COR-L47 (cell line): ENCODE measurements at regions not wholly inside any gene's neighbourhood (a gene's known extent, or its start where the extent isn't known, plus 50 kb on each side); places are given as distances from the start of the nearest gene placed in this dataset.
"Not testable (repeated sequence)": the region's sequence is repeated elsewhere in the genome, so short reads cannot be mapped to it uniquely, and the experiment has no call there.

Source experiments
- DNase-seq: peaks from one replicate; lab custom pipeline; 2025; lab: John Stamatoyannopoulos, UW

- DNase-seq, result no peak
Measured at GRCh38 chr11:89545691-89546090, 54.5 kb upstream of the NOX4 start.

- DNase-seq, result not testable (repeated sequence)
Measured at GRCh38 chr11:89555781-89556180, 64.6 kb upstream of the NOX4 start.

- DNase-seq, result peak; percentile 69
Measured at GRCh38 chr11:89556731-89557707, 65.8 kb upstream of the NOX4 start.

GRCh38 chr11:89560598-89560997, 69.4 kb upstream of the NOX4 start:
- DNase-seq, result not testable (repeated sequence)

GRCh38 chr11:89562731-89563130, 71.6 kb upstream of the NOX4 start:
- not testable (repeated sequence) for DNase-seq

GRCh38 chr11:89566972-89567371, 75.8 kb upstream of the NOX4 start:
- DNase-seq, result no peak

- not testable (repeated sequence) for DNase-seq
Measured at GRCh38 chr11:89569387-89569786, 78.2 kb upstream of the NOX4 start.

- DNase-seq, result not testable (repeated sequence)
Measured at GRCh38 chr11:89571706-89572105, 80.5 kb upstream of the NOX4 start.

- DNase-seq, result not testable (repeated sequence)
Measured at GRCh38 chr11:89575846-89576245, 84.7 kb upstream of the NOX4 start.

- DNase-seq, result not testable (repeated sequence)
Measured at GRCh38 chr11:89577428-89577827, 86.3 kb upstream of the NOX4 start.

GRCh38 chr11:89583580-89583979, 92.4 kb upstream of the NOX4 start:
- DNase-seq, result no peak

- not testable (repeated sequence) for DNase-seq
Measured at GRCh38 chr11:89585046-89585445, 93.9 kb upstream of the NOX4 start.

GRCh38 chr11:89585471-89585870, 94.3 kb upstream of the NOX4 start:
- not testable (repeated sequence) for DNase-seq

- DNase-seq, result not testable (repeated sequence)
Measured at GRCh38 chr11:89589413-89589812, 98.2 kb upstream of the NOX4 start.

GRCh38 chr11:89590008-89590632, 98.9 kb upstream of the NOX4 start:
- not testable (repeated sequence) for DNase-seq

- not testable (repeated sequence) for DNase-seq
Measured at GRCh38 chr11:89601263-89601662, 108.8 kb upstream of the TRIM77 start.

GRCh38 chr11:89604281-89604680, 105.8 kb upstream of the TRIM77 start:
- no peak for DNase-seq

- DNase-seq, result not testable (repeated sequence)
Measured at GRCh38 chr11:89606845-89607244, 103.3 kb upstream of the TRIM77 start.

GRCh38 chr11:89607497-89607896, 102.6 kb upstream of the TRIM77 start:
- DNase-seq, result not testable (repeated sequence)

GRCh38 chr11:89608234-89608966, 101.7 kb upstream of the TRIM77 start:
- no peak for DNase-seq

GRCh38 chr11:89612096-89612495, 98.0 kb upstream of the TRIM77 start:
- no peak for DNase-seq

GRCh38 chr11:89613911-89614310, 96.2 kb upstream of the TRIM77 start:
- DNase-seq, result no peak
